Hepatocyte (in vitro differentiated cells): ENCODE measurements at regions not wholly inside any gene's neighbourhood (a gene's known extent, or its start where the extent isn't known, plus 50 kb on each side); places are given as distances from the start of the nearest gene placed in this dataset.

ENCODE experiments used
- DNase-seq: peaks from one replicate; pipeline ENCODE4 v3.0.0-alpha.2; 2016; ENCODE audit warnings: low spot score
- H2AFZ ChIP-seq: fragments of 200-600 bp; sonication (generic); 2 replicates; pipeline ENCODE4 v1.6.0; 2016; ENCODE audit warnings: antibody characterized with exemption, mild to moderate bottlenecking
- H3K27ac ChIP-seq: fragments of 200-600 bp; sonication (generic); 2 replicates; pipeline ENCODE4 v1.5.1; 2016; ENCODE audit warnings: mild to moderate bottlenecking
- H3K27me3 ChIP-seq: fragments of 200-600 bp; sonication (generic); 2 replicates; pipeline ENCODE4 v1.6.1; 2016
- H3K36me3 ChIP-seq: fragments of 200-600 bp; sonication (generic); replicated peaks from 2 replicates; pipeline ENCODE4 v1.5.1; 2016; ENCODE audit warnings: low read depth; ENCODE audit not compliant: insufficient read depth
- H3K4me1 ChIP-seq: fragments of 200-600 bp; sonication (generic); 2 replicates; pipeline ENCODE4 v1.5.1; 2016; ENCODE audit warnings: mild to moderate bottlenecking, moderate library complexity; ENCODE audit not compliant: insufficient read depth
- H3K4me2 ChIP-seq: fragments of 200-600 bp; sonication (generic); 2 replicates; pipeline ENCODE4 v1.6.0; 2016
- H3K4me3 ChIP-seq: fragments of 200-600 bp; sonication (generic); 2 replicates; pipeline ENCODE4 v1.5.1; 2016; ENCODE audit warnings: mild to moderate bottlenecking
- H3K79me2 ChIP-seq: fragments of 200-600 bp; sonication (generic); 2 replicates; pipeline ENCODE4 v1.6.0; 2017; ENCODE audit warnings: mild to moderate bottlenecking
- H3K9me2 ChIP-seq: fragments of 200-600 bp; sonication (generic); replicated peaks from 2 replicates; pipeline ENCODE4 v1.6.0; 2017; ENCODE audit warnings: mild to moderate bottlenecking; ENCODE audit not compliant: insufficient read depth
- H3K9me3 ChIP-seq: fragments of 200-600 bp; sonication (generic); 2 replicates; pipeline ENCODE4 v1.5.1; 2016; ENCODE audit warnings: low read depth, mild to moderate bottlenecking
- H4K20me1 ChIP-seq: fragments of 200-600 bp; sonication (generic); 2 replicates; pipeline ENCODE4 v1.6.0; 2016; ENCODE audit warnings: mild to moderate bottlenecking; ENCODE audit not compliant: insufficient read depth, poor library complexity, severe bottlenecking
- EZH2 ChIP-seq: fragments of 200-600 bp; sonication (generic); IDR thresholded peaks from 2 replicates; pipeline ENCODE4 v1.6.1; 2016; ENCODE audit warnings: antibody characterized with exemption, mild to moderate bottlenecking, borderline replicate concordance
- EZH2phosphoT487 ChIP-seq: fragments of 200-600 bp; sonication (generic); IDR thresholded peaks from one replicate; pipeline ENCODE4 v1.6.1; 2018; ENCODE audit warnings: antibody characterized with exemption, mild to moderate bottlenecking, low read depth, moderate library complexity; ENCODE audit not compliant: unreplicated experiment, severe bottlenecking
- WGBS: methylation state at CpG from one replicate; pipeline ENCODE4 v1.1.6; 2016; ENCODE audit warnings: low lambda C conversion rate; ENCODE audit errors: missing lambda C conversion rate; 5-methylcytosine and 5-hydroxymethylcytosine counted together
- TF ChIP-seq, protein P1 (sequence below): fragments of 200-600 bp; sonication (generic); IDR thresholded peaks from 2 replicates; pipeline ENCODE4 v1.5.1; 2016; ENCODE audit warnings: antibody characterized with exemption, mild to moderate bottlenecking; ENCODE audit not compliant: poor library complexity

- H3K27me3 ChIP-seq: no peaks in the 10 kb centered on the region
- H3K27ac ChIP-seq: no peak overlapping the region
- TF ChIP-seq EZH2phosphoT487 (no peak), EZH2 (no peak)
- TF ChIP-seq, protein P1, sequence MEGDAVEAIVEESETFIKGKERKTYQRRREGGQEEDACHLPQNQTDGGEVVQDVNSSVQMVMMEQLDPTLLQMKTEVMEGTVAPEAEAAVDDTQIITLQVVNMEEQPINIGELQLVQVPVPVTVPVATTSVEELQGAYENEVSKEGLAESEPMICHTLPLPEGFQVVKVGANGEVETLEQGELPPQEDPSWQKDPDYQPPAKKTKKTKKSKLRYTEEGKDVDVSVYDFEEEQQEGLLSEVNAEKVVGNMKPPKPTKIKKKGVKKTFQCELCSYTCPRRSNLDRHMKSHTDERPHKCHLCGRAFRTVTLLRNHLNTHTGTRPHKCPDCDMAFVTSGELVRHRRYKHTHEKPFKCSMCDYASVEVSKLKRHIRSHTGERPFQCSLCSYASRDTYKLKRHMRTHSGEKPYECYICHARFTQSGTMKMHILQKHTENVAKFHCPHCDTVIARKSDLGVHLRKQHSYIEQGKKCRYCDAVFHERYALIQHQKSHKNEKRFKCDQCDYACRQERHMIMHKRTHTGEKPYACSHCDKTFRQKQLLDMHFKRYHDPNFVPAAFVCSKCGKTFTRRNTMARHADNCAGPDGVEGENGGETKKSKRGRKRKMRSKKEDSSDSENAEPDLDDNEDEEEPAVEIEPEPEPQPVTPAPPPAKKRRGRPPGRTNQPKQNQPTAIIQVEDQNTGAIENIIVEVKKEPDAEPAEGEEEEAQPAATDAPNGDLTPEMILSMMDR: no peak
- WGBS: 75% methylated on average over 1 of the region's 1 CpG
- no peaks in the 10 kb centered on the region for H3K79me2 ChIP-seq
- no peaks in the 10 kb centered on the region for H4K20me1 ChIP-seq
- no peak for DNase-seq
- H3K4me3 ChIP-seq: no peak overlapping the region
- H3K9me3 ChIP-seq: no peaks in the 10 kb centered on the region
- H3K9me2 ChIP-seq: no peaks in the 10 kb centered on the region
- H3K4me2 ChIP-seq: no peak overlapping the region
- no peak overlapping the region for H2AFZ ChIP-seq
- no peaks in the 10 kb centered on the region for H3K4me1 ChIP-seq
- H3K36me3 ChIP-seq: no peaks in the 10 kb centered on the region
Measured at GRCh38 chr12:128138125-128138524, 128.8 kb upstream of the TMEM132C start.

DNA sequence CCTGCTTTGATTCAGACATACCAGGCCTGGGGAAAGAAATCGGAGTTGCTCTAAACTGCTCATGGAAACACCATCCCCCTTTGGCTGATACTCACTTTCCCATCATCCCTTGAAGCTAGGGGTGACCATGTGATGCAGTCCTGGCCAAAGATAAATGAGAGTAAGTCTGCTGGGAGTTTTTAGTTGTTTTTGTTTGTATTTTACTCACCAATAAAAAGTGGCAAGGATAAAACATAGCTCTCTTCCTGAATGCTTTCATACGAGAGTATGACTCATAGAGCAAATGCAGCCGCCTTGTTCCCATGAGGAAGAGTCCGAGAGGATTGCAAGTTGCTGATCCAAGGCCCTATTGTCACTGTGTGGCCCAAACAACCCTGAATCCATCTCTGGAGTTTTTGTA lies 126.4 kb upstream of the TMEM132C start:
- H2AFZ ChIP-seq: no peak overlapping the region
- H3K27me3 ChIP-seq: no peaks in the 10 kb centered on the region
- H4K20me1 ChIP-seq: no peaks in the 10 kb centered on the region
- H3K9me3 ChIP-seq: no peaks in the 10 kb centered on the region
- TF ChIP-seq, protein P1: no peak
- TF ChIP-seq EZH2phosphoT487 (no peak), EZH2 (no peak)
- H3K4me3 ChIP-seq: no peak overlapping the region
- WGBS: 51% methylated on average over 4 of the region's 4 CpGs
- no peaks in the 10 kb centered on the region for H3K36me3 ChIP-seq
- no peak overlapping the region for H3K27ac ChIP-seq
- H3K4me2 ChIP-seq: no peak overlapping the region
- DNase-seq: peak; percentile 20
- H3K79me2 ChIP-seq: no peaks in the 10 kb centered on the region
- no peaks in the 10 kb centered on the region for H3K4me1 ChIP-seq
- H3K9me2 ChIP-seq: no peaks in the 10 kb centered on the region

DNA sequence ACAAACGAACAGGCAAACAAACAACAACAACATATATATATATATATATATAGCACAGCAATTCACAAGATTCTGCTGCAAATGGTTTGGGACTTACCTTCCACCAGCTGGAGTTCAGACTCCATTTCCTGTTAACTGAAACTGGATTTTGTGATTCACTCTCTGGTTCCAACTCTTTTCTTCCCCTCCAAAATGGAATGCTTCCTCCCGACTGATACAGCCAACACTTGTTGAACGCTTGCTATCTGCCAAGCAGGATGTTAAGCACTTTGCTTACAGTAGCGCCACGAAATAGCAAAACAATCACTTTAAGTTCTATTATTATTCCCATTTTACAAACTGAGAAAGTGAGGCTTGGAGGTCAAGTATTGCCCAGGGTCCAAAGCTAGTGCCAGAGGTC lies 116.0 kb upstream of the TMEM132C start:
- H3K27me3 ChIP-seq: no peaks in the 10 kb centered on the region
- H3K9me3 ChIP-seq: no peaks in the 10 kb centered on the region
- H3K36me3 ChIP-seq: no peaks in the 10 kb centered on the region
- no peaks in the 10 kb centered on the region for H3K4me1 ChIP-seq
- no peaks in the 10 kb centered on the region for H4K20me1 ChIP-seq
- DNase-seq: no peak
- TF ChIP-seq EZH2phosphoT487 (no peak), EZH2 (no peak)
- TF ChIP-seq, protein P1: no peak
- no peak overlapping the region for H2AFZ ChIP-seq
- no peak overlapping the region for H3K4me2 ChIP-seq
- H3K27ac ChIP-seq: no peak overlapping the region
- WGBS: 73% methylated on average over 5 of the region's 5 CpGs
- no peaks in the 10 kb centered on the region for H3K9me2 ChIP-seq
- H3K4me3 ChIP-seq: no peak overlapping the region
- H3K79me2 ChIP-seq: no peaks in the 10 kb centered on the region

DNA sequence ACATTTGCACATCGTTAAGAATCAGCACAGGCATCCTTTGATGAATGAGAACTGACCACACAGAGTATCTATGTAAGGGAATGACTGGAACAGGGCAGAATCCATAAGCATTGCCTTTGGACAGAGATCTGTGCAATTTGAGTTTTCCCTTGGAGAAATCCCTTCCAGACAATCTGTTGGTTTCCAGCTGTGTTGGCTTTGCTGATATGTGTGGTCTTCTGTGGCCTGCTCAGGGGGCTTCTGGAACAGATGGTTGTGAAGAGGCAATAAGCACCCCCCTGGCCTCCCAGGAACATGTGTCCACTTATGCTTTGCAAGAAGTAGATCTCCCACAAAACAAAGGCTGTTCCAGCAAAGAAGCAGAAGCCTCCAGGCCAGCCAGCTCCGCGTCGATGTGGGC lies 111.4 kb upstream of the TMEM132C start:
- H3K9me3 ChIP-seq: no peaks in the 10 kb centered on the region
- TF ChIP-seq, protein P1: no peak
- no peak for TF ChIP-seq EZH2phosphoT487
- no peaks in the 10 kb centered on the region for H3K27me3 ChIP-seq
- H2AFZ ChIP-seq: no peak overlapping the region
- WGBS: 85% methylated on average over 4 of the region's 4 CpGs
- no peak overlapping the region for H3K4me3 ChIP-seq
- no peaks in the 10 kb centered on the region for H4K20me1 ChIP-seq
- H3K4me2 ChIP-seq: no peak overlapping the region
- no peaks in the 10 kb centered on the region for H3K79me2 ChIP-seq
- DNase-seq: no peak
- no peaks in the 10 kb centered on the region for H3K4me1 ChIP-seq
- no peaks in the 10 kb centered on the region for H3K36me3 ChIP-seq
- no peaks in the 10 kb centered on the region for H3K9me2 ChIP-seq
- no peak overlapping the region for H3K27ac ChIP-seq
